ENCODE measurements at regions not wholly inside any gene's neighbourhood (a gene's known extent, or its start where the extent isn't known, plus 50 kb on each side); places are given as distances from the start of the nearest gene placed in this dataset.
"Not testable (repeated sequence)": the region's sequence is repeated elsewhere in the genome, so short reads cannot be mapped to it uniquely, and the experiment has no call there.

DNA sequence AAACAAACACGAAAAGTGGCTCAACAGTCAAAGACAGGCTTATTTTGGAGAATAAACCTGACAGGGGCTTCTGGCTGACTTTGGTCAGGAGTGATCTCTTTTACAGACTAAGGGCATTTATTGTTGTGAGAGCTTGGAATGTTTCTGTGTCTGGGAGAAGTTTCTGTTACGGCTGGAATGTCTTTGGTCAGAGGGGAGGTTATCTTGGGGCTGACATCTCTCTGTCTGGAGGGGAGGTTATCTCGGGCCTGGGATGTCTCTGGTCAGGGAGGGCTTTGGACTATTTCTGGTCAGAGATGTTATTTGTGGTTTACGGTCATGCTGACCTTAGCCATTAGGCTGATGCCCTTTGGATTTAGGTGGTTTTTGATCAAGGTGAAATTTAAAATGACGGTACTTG, 345.5 kb upstream of the FSIP2 start:
- DNase-seq = no peak

DNA sequence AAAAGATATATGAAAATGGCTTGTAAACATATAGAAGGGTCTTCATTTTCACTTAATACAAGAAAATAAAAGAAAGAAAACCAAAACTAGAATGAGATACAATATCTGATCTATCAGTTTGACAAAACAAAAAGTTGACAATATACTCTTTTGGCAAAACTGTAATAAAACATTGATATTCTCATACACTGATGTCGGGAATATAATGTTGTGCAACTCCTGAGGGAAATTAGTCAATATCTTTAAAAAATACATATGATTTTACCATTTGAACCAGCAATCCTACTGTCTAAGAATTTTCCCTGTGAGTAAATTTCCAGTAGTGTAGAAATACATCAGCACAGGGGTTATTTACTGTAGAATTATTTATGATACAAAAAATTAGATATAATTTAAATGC, 336.1 kb upstream of the FSIP2 start:
- no peak for DNase-seq

DNA sequence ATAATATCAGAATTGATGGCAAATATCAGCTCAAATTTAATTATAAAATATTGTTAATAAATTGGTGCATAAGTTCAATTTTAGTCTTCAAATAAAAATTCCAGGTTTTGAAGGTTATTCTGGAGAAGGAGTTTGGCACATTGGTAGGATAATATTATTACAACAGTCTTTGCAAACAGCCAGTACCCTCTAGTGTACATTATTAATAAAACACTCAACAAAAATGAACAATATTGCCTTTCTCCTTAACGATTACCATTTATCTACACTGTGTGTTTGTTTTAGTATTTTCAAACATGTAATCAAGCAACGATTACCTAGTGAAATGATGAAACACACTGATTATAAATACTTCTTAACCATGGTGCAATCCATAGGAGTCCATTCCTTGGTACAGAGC, 334.0 kb upstream of the FSIP2 start:
- no peak for DNase-seq

DNA sequence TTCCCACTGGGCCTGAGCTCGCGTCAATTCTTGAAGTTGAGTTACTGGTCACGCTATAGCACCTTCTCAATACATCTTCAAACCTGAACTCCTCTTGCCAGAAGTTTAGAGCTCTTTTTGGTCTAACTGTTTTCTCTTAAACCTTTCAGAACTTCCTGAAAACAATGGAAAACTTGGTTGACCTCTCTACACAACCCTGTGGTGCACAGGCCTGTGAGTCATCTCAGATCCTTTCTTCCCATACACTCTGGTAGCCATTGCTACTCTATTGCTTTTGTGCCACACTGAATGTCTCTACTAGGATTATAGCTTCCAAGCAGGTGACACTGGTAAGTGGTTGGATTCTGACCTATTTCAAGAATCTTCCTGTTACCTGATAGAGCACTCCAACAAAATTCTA, 321.5 kb upstream of the FSIP2 start:
- DNase-seq = no peak

DNA sequence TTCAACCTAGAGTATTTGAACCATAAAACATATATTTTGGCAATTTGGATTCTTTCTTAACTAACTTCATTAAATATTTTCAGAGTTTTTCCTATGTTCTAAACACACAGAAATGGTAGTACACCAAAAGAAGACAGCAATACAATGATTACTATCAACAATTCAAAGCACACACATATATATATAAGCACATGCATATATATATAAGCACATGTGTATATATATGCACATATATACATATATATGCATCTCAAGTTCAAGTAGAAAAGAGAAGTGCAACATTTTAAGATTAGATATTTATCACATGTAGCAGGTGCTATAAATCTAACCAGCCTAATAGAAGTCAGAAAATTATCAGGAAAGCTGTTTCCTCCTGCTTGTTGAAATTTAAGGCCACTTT, 320.9 kb upstream of the FSIP2 start:
- no peak for DNase-seq

DNA sequence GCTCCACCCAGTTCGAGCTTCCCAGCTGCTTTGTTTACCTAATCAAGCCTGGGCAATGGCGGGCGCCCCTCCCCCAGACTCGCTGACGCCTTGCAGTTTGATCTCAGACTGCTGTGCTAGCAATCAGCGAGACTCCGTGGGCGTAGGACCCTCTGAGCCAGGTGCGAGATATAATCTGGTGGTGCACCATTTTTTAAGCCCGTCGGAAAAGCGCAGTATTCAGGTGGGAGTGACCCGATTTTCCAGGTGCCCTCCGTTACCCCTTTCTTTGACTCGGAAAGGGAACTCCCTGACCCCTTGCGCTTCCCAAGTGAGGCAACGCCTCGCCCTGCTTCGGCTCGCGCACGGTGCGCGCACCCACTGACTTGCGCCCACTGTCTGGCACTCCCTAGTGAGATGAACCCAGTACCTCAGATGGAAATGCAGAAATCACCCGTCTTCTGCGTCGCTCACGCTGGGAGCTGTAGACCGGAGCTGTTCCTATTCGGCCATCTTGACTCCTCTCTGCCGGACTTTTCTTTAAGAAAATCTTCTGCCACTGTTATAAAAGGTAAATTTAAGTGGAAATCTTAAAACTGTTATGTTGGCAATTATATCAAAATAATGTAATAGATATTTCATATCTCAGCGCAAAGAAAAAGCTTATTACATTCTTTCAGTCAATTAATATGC, 313.5 kb upstream of the FSIP2 start:
- not testable (repeated sequence) for DNase-seq

DNA sequence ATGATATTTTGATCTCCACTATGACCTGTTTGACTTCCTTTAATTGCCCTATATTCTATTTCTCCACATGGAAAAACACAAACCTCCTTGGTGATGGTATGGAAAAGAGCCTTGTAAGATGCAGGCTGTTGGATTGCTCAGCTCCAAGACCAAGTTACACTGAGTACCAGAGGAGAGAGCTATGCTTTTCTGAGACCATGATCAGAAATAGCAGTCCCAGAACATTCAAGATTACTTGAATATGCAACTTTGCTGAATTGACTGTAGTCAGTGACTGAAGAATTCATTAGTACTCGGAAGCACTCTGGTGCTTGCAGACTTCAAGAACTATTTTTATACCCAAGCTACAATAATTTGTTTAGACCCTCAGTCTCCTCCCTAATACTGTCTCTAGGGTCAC, 310.6 kb upstream of the FSIP2 start:
- DNase-seq = no peak

DNA sequence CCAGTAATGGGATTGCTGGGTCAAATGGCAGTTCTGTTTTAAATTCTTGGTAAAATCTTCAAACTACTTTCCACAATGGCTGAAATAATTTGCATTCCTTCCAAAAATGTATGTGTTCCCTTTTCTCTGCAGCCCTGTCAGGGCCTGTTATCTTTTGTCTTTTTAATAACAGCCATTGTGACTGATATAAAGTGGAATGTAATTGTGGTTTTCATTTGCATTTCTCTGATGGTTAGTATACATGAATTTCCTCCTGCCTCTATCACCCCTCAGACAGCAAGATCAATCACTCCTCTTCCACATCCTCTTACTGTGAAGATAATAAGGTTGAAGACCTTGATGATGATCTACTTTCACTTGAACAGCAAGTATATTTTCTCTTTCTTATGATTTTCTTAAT, 304.8 kb upstream of the FSIP2 start:
- DNase-seq = no peak

DNA sequence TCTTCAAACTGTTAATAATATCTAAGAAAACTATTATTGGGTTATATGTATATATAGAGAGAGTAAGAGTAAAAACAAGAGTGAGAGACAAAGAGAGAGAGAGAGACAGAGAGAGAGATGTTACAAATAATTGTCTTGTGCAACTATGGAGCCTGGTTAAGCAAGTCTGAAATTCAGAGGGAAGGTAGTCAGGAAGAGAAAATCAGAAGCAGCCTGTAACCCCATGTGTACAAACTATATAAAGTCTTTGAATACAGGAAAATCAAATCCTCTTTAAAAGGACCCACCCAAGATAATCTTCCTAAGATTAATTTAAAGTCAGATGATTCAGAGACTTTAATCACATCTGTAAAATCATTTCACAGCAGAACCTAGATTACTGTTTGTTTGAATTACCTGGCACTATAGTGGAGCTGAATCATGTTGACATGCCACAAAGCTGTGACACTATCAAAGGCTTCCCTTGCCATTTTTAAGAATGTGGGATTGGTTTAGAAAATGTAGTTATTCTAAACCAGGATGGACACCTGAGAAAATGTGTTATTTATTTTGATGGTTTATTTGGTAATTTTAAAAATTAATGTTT, 301.7 kb upstream of the FSIP2 start:
- no peak for DNase-seq

DNA sequence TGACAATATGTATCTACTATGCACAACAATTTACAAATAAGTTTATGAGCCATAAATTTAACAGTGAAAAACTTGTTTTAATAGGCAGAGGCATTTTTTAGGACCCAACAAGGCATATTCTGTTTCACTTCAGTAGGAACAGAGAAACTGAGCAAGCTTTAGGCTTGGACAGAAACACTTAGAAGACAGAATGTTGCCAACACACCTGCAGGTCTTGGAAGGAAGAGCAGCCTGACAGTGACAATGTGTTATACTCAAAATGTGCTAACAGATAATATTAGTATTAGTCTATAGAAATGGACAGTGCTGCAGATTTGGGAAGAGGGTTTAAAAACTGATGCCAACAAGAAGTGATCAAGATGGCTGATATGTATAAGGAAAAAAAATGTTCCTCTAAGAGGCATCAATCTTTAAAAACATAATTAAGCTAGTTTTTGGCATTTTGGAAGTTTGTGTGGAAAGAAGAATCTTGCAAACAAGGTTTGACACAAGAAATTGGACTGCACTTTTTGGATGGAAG, 297.1 kb upstream of the FSIP2 start:
- no peak for DNase-seq

DNA sequence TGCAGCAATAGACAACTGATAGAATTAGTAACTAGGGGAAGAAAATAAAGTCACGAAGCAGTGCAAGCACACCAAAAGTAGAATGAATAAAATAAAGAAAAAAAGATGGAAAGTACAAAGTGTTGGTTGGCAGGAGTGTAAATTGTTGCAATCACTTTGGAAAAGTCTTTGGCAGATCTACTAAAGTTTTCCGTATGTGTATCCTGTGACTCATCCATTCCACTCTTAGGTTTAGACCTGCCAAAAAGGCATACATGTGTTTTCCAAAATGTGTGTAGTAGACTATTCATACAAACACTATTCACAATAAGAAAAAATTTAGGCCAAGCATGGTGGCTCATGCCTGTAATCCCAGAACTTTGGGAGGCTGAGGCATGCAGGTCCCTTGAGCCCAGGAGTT, 282.1 kb upstream of the FSIP2 start:
- no peak for DNase-seq

DNA sequence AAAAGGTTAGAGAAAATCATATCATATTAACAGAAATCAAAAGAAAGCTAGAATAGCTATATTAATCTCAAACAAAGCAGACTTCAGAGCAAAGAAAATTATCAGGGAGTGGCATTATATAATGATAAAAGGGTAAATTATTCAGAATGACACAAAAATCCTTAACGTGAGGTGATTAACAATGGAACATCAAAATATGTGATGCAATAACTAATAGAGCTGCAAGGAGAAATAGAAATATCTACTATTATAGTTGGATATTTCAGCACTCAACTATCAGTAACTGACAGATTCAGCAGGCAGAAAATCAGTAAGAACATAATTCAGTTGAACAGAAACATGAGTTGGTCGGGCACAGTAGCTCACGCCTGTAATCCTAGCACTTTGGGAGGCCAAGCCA, 275.1 kb upstream of the FSIP2 start:
- DNase-seq = no peak

DNA sequence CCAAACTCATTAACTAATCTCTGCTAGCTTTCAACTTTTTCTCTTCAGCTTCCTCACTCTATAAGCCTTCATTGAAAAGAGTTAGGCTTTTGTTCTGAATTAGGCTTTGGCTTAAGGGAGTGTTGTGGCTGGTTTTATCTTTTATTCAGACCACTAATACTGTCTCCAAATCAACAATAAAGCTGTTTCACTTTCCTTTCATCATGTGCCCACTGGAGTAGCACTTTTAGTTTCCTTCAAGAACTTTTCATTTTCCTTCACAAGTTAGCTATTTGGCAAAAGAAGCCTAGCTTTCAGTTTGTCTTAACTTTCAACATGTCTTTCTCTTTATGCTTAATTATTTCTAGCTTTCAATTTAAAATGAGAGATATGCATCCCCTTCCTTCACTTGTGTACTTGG, 271.7 kb upstream of the FSIP2 start:
- no peak for DNase-seq

DNA sequence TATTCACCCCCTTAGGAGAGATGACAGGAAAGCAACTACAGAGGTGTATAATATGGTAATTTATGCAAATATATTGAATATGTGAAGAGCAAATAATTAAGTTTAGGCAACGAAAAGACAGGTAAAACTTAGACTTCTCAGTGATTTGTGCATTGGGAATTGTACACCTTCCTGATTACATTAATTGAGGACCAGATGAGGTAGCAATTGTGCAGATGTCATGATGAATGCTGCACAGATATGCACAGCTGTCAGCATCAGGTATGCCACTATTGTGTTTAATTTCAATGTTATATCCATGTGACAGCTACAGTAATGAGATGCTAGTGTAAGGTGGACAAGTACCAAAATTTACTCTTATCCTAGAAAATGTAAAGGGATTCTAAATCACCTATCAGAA, 267.2 kb upstream of the FSIP2 start:
- no peak for DNase-seq

DNA sequence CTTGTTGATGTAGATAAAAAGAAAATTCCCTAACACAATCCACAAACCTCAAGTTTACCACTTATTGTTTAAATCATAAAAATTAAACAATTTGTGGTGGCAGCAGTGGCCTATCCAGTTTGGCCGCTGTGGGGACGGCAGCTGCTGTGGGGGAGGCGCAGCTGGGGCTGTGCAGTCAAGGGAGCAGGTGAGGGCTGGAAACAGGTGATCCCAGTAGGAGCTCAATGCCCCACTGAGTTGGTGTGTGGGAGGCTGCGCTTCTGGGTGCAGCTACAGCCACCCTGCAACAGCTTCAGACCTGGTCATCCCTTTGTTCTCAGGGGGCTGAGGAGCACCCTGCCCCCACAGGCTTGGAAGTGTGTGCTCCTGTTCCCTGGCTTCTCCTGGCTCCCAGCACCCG, 266.0 kb upstream of the FSIP2 start:
- no peak for DNase-seq

DNA sequence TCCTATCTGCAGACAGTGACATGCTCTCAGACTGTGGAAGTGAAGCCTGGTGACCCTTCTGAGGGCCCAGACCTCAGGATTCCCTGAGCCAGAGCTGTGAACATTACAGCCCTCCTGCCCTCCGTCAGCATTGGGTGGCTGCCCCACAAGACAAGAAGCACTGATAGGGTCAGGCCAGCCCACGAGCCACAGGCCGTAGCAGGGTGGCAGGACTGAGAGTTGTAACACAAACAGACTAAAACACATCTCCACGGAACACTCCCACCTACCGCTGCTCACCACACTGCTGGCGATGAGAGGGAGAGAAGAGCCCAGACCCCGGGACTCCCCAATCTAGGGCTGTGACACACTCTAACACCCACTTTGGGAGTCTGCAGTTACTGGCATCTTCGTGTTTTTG, 264.8 kb upstream of the FSIP2 start:
- no peak for DNase-seq

DNA sequence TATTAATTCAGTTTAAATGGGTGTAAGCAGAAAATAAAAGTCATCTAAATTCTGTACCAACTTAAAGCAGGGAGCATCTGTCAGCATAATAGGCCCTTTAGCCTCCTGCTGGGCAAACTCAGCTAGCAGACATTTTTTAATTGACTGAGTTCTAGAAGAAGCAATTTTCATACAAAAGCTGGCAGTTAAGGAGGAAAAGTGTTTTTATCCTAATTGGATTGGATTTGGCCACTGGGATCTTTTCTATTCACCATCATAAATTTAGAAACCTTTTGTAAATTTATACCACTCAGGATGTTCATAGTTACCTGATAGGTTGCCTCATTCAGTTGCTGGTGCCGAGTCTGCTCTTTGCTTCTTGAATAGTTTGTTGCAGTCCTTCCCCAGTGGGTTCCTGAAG, 262.7 kb upstream of the FSIP2 start:
- DNase-seq = no peak

DNA sequence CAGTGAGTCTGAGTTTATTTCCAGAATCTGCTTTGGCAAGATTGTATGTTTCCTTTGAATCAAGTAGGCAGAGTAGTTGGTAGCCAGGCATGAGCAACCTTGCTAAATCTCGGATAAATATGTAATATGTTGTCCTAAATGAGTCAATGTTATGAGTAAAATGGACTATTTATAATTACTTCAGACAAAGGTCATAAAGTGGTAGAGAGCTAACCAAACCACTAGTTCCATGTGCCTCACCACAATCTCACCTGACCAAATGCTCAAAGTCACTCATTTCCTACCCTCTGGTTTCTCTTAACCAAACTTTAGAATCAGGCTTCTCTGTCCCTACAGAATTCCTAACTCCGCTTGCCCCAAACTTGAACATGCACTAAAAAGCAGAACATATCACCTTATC, 261.2 kb upstream of the FSIP2 start:
- no peak for DNase-seq

DNA sequence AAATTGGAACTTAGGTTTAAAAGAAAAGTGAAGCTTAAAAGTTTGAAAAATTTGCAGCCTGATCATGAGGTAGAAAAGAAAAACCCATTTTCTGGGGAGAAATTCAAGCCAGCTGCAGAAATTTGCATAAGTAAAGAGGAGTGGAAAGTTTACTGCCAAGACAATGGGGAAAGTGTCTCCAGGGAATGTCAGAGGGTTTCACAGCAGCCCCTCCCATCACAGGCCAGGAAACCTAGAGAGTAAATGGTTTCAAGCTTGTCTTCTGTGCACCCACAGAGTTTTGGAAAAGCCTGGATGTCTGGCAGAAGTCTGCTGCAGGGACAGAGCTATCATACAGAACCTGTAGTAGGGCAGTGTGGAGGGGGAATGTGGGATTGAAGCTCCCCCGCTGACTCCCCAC, 254.0 kb upstream of the FSIP2 start:
- DNase-seq = no peak

DNA sequence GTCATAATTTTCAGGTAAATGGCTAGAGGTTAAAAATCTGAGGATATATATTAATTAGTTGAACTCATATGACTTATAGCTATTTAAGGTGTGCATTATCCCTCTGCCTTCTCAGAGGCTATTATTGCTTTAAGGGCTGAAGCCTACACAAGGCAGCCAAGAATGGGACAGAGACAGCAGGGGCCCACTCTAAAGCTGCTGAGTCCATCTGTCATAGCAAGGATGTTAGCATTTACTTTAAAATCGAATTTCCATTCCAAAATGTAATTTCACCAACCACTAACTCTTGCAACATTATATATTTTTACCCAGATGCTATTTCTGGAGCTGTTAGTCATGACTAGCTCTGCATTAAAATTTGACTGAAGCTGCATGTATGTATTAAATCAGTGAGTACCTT, 236.3 kb upstream of the FSIP2 start:
- no peak for DNase-seq

DNA sequence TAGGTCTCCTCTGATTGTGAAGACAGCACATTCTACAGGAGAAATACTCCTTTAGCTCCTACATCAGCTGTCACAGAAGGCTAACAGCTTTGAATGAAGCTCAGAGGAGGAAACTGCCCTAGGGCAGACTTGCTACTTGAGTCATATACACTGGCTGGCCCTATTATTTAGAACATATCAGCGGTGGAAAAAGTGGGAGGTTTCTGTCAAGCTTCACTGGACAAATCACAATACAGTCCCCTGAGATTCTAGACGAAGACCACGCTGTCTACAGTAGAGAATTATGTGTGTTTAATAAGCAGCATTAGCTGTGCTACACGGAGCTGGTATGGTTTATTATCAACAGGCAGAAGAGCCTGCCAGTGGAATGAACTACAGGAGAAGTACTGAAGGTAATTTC, 230.9 kb upstream of the FSIP2 start:
- DNase-seq = no peak

DNA sequence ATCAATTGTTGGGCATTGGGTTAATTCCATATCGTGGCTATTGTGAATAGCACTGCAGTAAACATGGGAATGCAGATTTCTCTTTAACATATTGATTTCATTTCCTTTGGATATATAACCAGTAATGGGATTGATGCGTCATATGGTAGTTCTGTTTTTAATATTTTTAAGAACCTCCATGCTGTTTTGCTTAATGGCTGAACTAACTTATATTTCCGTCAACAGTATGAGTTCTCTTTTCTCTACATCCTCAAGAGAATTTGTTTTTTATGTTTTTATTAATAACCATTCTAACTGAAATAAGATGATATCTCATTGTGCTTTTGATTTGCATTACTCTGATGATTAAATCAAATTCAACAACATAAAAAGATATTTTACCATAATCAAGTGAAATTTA, 228.5 kb upstream of the FSIP2 start:
- no peak for DNase-seq

DNA sequence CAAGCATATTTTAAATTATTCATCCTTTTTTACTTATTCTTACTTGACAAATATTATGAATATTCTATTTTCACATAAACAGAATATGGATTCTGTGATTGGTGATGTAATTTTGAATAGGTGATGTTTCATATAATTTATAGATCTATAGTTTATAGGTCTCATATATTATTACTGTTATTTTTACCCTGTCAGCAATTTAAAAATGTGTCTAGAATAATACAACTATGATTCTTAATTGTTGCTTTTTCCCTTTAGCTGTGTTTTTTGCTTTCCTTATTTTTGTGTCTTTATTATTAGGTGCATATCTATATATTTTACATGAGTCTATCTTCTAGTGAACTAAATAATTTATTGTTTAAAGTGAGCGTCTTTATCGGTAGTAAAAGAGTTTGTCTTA, 226.7 kb upstream of the FSIP2 start:
- no peak for DNase-seq

DNA sequence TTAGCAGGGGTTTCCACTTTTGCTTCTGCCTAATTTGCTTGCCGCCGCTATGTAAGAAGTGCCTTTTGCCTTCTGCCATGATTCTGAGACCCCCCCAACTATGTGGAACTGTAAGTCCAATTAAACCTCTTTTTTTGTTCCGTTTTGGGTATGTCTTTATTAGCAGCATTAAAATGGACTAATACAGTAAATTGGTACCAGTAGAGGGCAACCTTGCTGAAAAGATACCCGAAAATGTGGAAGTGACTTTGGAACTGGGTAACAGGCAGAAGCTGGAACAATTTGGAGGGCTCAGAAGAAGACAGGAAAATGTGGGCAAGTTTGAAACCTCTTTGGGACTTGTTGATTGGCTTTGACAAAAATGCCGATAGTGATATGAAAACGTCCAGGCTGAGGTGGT, 216.1 kb upstream of the FSIP2 start:
- DNase-seq = no peak

DNA sequence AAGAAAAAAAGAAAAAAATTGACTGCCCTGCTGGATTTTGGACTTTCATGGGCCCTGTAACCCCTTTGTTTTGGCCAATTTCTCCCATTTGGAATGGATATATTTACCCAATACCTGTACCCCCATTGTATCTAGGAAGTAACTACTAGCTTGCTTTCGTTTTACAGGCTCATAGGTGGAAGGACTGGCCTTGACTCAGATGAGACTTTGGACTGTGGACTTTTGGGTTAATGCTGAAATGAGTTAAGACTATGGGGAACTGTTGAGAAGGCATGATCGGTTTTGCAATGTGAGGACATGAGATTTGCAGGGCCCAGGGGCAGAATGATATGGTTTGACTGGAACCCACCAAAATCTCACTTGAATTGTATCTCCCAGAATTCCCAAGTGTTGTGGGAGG, 214.4 kb upstream of the FSIP2 start:
- DNase-seq = not testable (repeated sequence)

Measured in activated CD4-positive, alpha-beta T cell treated with anti-CD3 and anti-CD28 coated beads, Interleukin-10, Interleukin-2, amounts not matched to agents 100 ng/mL and 50 ng/mL, durations not matched to agents 16 hours and 8 hours (primary cell).